ENCODE measurements at regions not wholly inside any gene's neighbourhood (a gene's known extent, or its start where the extent isn't known, plus 50 kb on each side); places are given as distances from the start of the nearest gene placed in this dataset.
A peak's percentile ranks its signal among the peaks of the same experiment; 100 is the strongest.

DNA sequence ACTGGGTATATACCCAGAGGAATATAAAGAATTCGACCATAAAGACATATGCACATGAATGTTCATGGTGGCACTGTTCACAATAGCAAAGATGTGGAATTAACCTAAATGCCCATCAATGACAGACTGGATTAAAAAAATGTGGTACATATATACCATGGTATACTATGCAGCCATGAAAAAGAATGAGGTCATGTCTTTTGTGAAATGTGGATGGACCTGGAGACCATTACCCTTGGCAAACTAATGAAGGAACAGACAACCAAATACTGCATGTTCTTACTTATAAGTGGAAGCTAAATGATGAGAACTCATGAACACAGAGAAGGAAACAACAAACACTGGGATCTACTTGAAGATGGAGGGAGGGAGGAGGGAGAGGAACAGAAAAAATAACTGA is 186.7 kb upstream of the SSTR4 start:
- DNase-seq (ENCODE audit: low read depth): no peak

DNA sequence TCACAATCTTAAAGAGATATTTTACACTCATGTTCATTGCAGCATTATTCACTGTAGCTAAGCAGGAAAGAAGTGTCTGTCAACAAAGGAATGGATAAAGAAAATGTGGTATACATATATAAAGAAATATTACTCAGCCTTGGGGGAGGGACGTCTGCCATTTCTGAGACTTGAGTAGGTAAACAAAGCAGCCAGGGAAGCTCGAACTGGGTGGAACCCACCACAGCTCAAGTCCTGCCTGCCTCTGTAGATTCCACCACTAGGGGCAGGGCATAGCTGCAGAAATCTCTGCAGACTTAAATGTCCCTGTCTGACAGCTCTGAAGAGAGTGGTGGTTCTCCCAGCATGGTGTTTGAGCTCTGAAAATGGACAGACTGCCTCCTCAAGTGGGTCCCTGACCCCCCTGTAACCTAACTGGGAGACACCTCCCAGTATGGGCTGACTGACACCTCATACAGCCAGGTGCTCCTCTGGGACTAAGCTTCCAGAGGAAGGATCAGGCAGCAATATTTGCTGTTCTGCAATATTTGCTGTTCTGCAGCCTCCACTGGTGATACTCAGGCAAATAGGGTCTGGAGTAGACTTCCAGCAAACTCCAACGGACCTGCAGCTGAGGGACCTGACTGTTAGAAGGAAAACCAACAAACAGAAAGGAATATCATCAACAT is 183.3 kb upstream of the SSTR4 start:
- peak; percentile 28 for DNase-seq (ENCODE audit: low read depth)

DNA sequence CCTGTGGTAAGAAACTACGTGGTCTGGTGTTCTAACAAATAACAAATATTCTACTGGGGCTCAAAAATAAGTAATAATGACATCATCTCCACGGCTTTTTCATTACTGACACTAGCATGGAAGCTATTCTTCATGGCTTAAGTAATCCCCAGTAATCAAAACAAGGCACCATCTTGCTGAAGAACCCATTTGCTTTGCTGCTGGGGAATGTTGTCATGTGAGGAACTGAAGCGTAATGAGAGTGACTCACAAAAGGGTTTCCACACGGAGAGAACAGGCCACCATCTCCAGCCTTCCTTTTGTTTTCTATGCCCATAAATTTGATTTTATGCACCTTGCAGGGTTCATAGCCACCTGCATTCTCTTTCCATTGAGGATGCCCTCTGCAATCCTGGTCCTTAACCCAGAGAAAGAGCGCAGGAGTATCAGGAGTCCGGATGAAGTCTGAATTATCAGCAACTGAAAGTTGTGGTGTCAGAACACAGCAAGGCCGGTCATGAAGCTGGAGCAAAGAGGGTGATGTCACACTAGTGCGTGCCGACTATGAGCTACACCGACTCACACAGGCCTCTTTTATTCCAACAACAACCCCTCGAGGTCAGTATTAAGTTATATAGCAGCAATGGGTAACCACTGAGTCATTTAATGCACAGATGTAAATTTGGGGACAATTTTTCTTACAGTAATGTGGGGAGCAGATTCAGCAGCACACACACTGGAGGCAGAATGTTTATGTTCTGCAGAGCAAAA is 173.7 kb upstream of the SSTR4 start:
- DNase-seq (ENCODE audit: low read depth): peak; percentile 33

DNA sequence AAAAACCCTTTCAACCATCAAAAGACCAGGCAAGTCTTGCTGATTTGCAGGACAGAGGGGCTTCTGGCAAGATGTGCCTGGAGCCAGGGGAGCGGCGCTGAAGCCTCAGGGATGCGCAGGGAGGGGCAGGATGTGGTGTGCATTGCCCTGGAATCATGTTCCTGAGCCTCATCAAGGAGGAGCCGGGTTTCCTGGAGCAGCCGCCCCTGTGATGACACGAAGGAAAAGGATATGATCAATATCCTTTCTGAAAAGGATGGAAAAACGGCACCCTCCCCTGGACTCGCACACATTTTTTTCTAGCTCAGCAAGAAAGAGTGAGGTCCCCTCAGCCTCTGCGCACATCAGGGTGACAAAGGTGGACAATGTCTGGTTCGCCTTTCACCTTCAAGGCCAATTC is 173.1 kb upstream of the SSTR4 start:
- peak; percentile 37 for DNase-seq (ENCODE audit: low read depth)

DNA sequence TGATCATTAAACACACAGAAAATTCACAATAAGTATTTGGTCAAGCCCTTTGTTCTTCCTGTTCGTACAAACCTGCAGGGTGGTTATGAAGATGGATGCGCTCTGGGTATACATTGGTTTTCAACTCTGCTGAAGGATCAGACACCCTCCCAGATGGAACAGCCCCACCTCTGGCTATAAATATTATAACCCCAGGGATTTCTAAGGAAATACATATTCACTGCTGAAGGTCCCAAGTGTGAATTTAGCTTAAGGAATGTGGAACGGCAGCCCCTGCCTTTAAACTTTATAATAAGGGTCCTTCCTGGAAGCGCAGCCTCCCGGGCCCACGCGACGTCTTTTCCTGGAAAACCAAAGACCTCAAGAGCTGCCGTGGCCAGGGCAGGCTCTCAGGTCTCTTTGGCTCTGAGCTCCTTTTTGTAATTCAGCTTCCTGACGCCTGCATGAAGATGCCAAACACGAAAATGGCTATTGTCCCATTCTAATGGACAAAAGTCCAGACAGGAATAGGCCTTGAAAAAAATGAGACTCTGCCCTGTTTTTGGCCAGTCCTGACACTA is 172.4 kb upstream of the SSTR4 start:
- no peak for DNase-seq (ENCODE audit: low read depth)

DNA sequence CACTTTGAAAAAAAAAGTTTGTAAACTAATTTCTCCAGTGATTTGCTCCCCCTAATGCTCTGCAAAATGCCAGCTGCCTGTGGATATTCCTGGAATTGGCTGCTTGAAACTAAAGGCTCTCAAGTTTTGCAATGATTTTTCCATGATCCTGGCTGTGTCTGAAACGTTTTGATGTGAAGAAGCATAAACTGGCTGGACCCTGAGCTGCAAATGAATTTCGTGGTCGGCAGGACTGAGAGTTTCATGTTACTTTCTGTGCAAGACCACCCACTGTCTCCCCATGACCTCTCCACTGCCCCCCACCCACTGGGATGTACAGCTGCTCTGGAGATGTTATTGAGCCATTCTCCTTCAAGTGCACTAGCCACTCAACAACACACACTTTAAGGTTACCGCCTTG is 171.3 kb upstream of the SSTR4 start:
- DNase-seq (ENCODE audit: low read depth): no peak

DNA sequence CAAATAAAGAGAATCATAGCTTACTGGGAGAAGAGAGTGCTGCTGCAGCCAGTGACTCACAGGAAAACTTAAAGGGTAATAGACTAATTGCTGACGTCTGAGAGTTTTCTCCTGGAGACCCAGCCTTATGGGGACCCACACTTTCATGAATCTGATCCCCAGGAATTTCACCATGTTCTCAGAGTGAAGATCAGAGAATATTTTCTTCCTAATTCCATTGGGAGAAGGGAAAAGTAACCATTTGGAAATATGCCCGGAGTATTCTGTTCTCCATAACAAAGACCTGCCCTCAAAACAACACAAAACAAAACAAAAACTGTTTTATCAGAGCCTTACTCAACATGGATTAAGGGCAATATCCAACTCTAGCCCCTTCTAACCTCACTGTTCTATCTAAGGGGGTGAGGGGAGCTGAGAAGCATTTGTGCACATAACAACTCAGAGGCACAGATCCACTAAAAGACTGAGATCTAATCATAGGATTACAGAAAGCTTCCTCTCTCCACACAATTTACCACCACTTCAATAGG is 168.2 kb upstream of the SSTR4 start:
- no peak for DNase-seq (ENCODE audit: low read depth)

DNA sequence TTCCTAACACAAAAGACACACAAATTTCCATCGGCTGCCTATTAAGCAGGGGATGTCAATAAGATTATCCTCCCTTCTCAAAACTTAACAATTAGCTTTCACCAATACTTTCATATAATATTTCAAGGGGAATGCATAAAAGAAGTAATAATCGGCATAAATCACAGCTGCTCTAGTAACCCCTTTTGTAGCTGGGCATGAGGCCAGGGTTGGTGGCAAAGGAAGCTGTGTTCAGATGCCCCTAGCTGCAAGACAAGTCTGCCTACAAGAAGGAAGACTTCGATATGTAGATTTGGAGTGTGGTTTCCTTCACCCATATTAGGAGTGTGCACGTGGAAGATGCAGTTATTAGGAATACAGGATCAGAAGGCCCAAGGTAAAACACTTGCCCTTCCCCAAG is 156.9 kb upstream of the SSTR4 start:
- no peak for DNase-seq (ENCODE audit: low read depth)

DNA sequence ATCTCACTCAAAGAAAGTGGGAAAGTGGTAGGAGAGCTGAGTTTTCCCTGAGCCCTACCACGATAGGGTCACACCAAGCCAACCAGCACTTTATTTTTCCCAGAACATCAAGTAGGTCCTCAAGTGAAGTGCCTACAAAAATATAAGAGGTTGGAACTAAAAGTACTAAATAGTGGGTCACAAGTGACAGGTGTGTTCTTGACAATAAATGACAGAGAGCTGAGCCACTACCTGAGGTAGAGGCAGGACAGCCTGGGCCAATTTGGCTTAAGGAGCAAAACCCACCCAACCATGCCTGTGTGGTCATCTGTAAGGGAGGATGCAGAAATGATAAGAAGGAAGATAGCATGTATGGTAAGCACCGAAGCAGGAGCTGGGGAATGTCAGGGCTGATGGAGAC is 154.8 kb upstream of the SSTR4 start:
- no peak for DNase-seq (ENCODE audit: low read depth)

DNA sequence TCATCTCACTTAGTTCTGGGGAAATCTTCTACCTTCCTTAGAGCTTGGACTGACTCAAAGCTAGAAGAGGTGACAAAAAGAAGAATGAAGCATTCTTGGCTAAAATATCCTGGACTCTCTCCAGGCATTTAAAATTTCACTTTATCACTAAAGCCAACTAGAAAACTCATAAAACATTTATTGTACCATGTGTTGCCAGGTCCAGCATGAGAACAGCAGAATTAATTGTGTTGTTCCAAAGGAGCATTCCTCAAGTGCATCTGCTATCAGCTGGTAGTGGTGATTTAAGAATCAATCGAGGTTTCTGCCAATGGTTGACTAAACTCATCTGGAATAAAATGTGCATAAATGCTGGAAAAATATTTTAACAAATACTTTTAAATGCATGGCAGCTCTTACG is 147.3 kb upstream of the SSTR4 start:
- DNase-seq (ENCODE audit: low read depth): no peak

DNA sequence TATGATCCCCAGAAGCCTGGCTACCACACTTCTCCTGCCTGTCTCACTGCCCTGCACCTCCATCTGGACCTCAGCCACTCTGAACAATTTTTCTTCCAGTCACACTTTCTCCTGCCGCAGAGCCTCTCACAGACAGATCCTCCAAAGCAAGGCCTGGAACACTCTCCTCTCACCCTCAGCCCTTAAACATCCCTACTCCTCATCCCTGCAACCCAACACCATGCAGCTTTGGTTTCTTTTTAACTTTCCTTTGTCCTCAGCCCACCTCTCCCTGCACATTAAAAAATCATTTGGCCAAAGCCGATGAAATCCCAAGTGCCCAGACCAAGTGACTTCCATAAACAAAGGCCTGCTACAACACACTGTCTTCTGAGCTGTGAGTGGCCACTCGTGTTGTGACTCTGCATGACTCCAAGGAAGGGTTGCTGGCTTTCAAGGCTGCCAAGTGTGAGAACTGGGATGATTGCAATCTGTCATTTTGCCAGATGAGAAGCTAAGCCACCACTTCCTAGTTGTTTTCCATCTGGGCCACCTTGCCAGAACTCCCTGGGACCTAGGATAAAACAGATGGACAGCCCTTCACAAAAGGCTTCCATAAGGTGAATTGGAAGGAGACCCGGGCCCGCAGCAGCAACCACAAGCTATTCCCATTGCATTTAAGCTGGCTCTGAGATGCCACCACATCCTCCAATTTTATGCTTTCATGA is 144.4 kb upstream of the SSTR4 start:
- no peak for DNase-seq (ENCODE audit: low read depth)

DNA sequence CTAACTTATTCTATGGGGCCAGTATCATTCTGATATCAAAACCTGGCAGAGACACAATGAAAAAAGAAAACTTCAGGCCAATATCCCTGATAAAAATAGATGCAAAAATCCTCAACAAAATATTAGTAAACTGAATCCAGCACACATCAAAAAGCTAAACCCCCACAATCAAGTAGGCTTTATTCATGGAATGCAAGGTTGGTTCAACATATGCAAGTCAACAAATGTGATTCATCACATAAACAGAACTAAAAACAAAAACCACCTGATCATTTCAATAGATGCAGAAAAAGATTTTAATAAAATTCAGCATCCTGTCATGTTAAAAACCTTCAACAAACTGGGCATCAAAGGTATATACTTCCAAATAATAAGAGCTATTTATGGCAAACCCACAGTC is 133.9 kb upstream of the SSTR4 start:
- no peak for DNase-seq (ENCODE audit: low read depth)

DNA sequence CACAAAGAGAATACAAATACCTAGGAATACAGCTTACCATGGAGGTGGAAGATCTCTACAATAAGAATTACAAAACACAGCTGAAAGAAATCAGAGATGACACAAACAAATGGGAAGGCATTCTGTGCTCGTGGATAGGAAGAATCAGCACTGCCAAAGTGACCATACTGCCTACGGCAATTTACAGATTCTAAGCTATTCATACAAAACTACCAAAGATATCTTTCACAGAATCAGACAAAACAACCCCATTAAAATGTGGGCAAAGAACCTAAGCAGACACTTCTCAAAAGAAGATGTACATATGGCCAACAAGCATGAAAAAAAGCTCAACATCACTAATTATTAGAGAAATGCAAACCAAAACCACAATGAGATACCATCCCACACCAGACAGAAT is 133.2 kb upstream of the SSTR4 start:
- DNase-seq (ENCODE audit: low read depth): no peak

DNA sequence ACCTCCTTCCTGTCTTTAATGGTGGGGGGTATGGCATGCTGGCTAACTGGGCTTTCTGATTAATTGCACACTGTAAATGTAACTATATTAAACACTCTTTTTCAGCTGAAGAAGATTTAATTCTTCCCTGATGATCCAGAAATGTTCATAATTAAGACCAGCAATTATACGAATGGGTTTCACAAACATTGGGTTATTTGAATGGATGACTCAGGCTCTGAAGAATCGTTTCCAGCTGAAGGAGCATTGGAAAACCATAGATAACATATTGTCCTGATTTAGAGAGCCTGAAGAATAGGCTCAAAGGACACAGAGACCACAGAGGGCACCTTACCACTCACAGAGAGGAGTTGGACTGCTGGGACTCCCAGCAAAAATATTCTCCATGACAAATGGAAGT is 130.7 kb upstream of the SSTR4 start:
- DNase-seq (ENCODE audit: low read depth): no peak

DNA sequence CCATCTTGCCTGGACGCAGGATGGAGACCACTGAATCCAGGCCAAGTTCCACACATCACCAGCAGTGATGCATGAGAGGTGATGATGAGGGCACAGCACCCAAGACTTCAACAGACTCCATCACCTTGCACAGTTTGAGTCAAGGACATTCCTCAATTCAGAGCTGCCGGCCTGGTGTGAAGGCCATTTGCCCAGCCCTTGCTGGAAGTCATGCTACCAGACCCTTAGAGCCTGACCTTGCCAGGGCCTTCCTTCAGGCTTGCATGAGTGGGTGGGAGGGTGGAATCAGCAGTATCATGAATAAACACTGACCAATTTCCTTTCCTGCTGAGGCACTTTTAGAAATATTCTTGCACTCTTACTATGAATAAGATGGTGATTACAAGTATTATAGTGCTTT is 130.2 kb upstream of the SSTR4 start:
- DNase-seq (ENCODE audit: low read depth): no peak

DNA sequence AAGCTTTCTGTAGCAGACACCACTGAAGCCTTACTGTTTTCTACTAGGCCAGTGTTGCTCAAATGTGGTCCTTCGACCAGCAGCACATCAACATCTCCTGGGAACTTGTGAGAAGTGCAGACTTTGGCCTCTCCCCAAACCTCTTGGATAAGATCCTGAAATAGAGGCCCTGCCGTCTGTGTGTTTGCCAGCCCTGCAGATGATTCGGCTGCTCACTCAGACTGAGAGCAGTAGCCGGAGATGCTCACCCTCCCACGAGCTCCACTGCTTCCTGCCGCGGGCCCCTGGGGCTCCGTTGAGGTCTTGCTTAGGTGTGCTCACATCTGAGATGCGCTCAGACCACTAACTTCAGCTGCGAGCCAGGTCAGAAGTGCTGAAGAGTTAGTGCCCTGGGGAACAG is 129.5 kb upstream of the SSTR4 start:
- DNase-seq (ENCODE audit: low read depth): no peak

DNA sequence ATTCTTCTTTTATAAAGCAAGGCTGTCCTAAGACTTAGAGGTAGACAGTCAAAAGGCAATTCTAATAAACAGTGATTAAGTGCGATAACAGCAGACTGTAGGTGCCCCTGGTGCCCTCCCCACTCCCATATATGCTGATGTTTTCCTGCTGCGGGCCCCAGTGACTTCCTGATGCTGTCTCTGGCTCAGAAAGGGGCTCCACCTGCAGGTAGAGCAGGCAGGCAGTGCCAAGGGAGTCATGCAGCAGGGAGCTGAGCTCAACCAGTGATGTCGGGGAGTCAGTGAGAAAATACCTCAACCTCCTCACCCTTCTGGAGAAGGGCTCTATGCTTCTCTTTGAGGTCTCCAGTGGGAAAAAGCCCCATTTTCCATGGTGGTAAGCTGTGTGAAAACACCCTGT is 126.7 kb upstream of the SSTR4 start:
- no peak for DNase-seq (ENCODE audit: low read depth)

DNA sequence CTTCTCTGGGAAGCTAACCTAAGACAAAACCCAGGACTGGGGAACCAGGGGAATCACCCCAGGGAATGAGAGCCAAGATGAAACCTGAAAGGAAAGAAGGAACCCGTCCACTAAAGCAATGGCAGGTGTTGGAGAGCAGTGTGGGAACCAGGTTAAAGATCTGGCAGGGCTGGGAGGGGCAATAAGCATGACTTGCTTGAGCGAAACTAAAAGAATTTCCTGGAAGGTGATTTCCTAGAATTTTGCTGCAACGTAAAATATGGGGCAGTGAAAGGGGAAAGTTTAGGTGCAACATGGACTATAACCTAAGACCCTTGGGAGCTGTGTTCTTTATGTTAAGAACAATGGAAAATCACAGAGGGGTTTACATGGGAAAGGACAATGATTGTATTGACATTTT is 126.2 kb upstream of the SSTR4 start:
- DNase-seq (ENCODE audit: low read depth): no peak

DNA sequence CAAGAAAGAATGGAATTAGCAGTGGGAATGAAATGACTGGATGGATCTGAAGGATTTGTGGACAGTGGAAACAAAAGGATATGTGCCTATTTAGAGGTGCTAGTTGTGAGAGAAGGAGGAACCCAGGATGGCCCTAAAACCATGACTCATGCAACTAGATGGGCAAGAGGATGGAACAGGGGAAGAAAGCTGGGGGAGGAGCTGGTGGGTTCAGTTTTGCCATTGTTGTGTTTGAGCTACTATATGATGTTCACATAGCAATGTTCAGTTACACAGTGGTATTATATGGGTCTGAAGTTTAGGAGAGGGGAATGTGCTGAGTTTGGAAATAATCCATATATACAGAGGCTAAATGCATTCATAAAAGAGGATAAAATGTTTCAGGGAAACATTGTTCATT is 125.7 kb upstream of the SSTR4 start:
- no peak for DNase-seq (ENCODE audit: low read depth)

DNA sequence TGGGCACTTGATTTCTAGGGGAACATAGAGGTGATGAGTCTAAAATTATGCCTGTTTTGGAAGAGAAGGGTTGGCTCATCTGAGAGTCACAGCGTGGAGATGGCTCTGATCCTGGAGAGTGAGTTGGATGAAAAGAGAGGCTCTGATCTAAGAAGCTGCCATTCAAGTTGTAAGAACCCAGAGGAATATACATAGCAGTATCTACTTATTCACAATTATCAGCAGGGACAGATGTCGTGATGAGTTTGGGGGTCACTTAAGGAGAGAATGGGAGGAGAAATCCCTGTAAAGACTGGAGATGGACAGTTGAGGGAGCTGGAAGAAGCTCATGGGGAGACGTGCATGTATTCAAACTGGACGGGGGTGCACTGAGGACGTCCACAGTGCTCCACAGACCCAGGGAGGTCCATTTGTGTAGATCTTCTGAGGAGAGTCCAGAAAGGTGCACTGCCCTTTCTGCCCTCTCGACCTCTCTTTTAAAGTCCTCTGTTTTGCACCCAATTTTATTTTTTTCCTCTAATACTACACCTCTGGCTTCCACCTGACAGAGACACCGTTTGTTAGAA is 124.7 kb upstream of the SSTR4 start:
- DNase-seq (ENCODE audit: low read depth): no peak

DNA sequence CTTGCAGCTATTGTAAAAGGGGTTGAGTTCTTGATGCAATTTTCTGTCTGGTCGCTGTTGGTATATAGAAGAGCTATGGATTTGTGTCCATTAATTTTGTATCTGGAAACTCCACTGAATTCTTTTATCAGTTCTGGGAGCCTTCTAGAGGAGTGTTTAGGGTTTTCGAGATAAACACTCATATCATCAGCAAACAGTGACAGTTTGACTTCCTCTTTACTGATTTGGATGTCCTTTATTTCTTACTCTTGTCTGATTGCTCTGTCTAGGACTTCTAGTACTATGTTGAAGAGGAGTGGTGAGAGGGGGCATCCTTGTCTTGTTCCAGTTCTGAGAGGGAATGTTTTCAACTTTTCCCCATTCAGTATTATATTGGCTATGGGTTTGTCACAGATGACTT is 120.8 kb upstream of the SSTR4 start:
- DNase-seq (ENCODE audit: low read depth): no peak

DNA sequence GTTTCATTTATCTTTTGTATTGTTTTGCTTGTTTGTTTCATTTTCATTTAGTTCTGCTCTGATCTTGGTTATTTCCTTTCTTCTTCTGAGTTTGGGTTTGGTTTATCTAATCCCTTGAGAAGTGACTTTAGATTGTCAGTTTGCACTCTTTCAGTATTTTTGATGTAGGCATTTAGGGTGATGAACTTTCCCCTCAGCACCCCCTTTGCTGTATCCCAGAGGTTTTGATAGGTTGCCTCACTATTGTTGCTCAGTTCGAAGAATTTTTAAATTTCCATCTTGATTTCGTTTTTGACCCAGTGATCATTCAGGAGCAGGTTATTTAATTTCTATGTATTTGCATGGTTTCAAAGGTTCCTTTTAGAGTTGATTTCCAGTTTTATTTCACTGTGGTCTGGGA is 119.6 kb upstream of the SSTR4 start:
- DNase-seq (ENCODE audit: low read depth): no peak

Data from ELR (cell line).